Pons (tissue), 1 donor: ENCODE measurements at regions not wholly inside any gene's neighbourhood (a gene's known extent, or its start where the extent isn't known, plus 50 kb on each side); places are given as distances from the start of the nearest gene placed in this dataset.
A peak's percentile ranks its signal among the peaks of the same experiment; 100 is the strongest.
"Not testable (repeated sequence)": the region's sequence is repeated elsewhere in the genome, so short reads cannot be mapped to it uniquely, and the experiment has no call there.

Experiments
- DNase-seq: peaks from one replicate; pipeline ENCODE4 v3.0.0-alpha.2; 2016; ENCODE audit warnings: low spot score

- no peak for DNase-seq
Observed at GRCh38 chr7:87007038-87007437, 52.4 kb downstream of the ELAPOR2 start.

- DNase-seq, result no peak
Observed at GRCh38 chr7:87004956-87005355, 54.5 kb downstream of the ELAPOR2 start.

- DNase-seq, result peak; percentile 75
Observed at GRCh38 chr7:87003872-87004798, 55.3 kb downstream of the ELAPOR2 start.

- no peak for DNase-seq
Observed at GRCh38 chr7:87001214-87001613, 58.2 kb downstream of the ELAPOR2 start.

GRCh38 chr7:87000344-87000743 is 59.1 kb downstream of the ELAPOR2 start:
- peak; percentile 75 for DNase-seq

- no peak for DNase-seq
Observed at GRCh38 chr7:86999750-87000149, 59.7 kb downstream of the ELAPOR2 start.

- DNase-seq, result peak; percentile 66
Observed at GRCh38 chr7:86995814-86996213, 63.6 kb downstream of the ELAPOR2 start.

- no peak for DNase-seq
Observed at GRCh38 chr7:86995052-86995725, 64.3 kb downstream of the ELAPOR2 start.

GRCh38 chr7:86991771-86992191 is 67.7 kb downstream of the ELAPOR2 start:
- DNase-seq, result no peak

GRCh38 chr7:86991093-86991769 is 68.2 kb downstream of the ELAPOR2 start:
- DNase-seq, result no peak

GRCh38 chr7:86989407-86989806 is 70.0 kb downstream of the ELAPOR2 start:
- DNase-seq, result no peak

- DNase-seq, result not testable (repeated sequence)
Observed at GRCh38 chr7:86987834-86988233, 71.6 kb downstream of the ELAPOR2 start.

- DNase-seq, result not testable (repeated sequence)
Observed at GRCh38 chr7:86987358-86987757, 72.1 kb downstream of the ELAPOR2 start.

GRCh38 chr7:86985342-86985741 is 74.1 kb downstream of the ELAPOR2 start:
- not testable (repeated sequence) for DNase-seq

GRCh38 chr7:86983654-86984053 is 75.8 kb downstream of the ELAPOR2 start:
- DNase-seq, result not testable (repeated sequence)

- not testable (repeated sequence) for DNase-seq
Observed at GRCh38 chr7:86981937-86982336, 77.5 kb downstream of the ELAPOR2 start.

- DNase-seq, result no peak
Observed at GRCh38 chr7:86981127-86981526, 78.3 kb downstream of the ELAPOR2 start.

GRCh38 chr7:86980223-86980622 is 79.2 kb downstream of the ELAPOR2 start:
- no peak for DNase-seq

GRCh38 chr7:86978808-86979506 is 80.5 kb downstream of the ELAPOR2 start:
- no peak for DNase-seq

GRCh38 chr7:86976958-86977357 is 82.5 kb downstream of the ELAPOR2 start:
- DNase-seq, result no peak

- DNase-seq, result no peak
Observed at GRCh38 chr7:86975914-86976313, 83.5 kb downstream of the ELAPOR2 start.

- no peak for DNase-seq
Observed at GRCh38 chr7:86975449-86975848, 84.0 kb downstream of the ELAPOR2 start.
